ENCODE measurements at regions not wholly inside any gene's neighbourhood (a gene's known extent, or its start where the extent isn't known, plus 50 kb on each side); places are given as distances from the start of the nearest gene placed in this dataset.

GRCh38 chr10:58936364-58936763, 240.1 kb upstream of the PHYHIPL start:
- DNase-seq: no peak

DNA sequence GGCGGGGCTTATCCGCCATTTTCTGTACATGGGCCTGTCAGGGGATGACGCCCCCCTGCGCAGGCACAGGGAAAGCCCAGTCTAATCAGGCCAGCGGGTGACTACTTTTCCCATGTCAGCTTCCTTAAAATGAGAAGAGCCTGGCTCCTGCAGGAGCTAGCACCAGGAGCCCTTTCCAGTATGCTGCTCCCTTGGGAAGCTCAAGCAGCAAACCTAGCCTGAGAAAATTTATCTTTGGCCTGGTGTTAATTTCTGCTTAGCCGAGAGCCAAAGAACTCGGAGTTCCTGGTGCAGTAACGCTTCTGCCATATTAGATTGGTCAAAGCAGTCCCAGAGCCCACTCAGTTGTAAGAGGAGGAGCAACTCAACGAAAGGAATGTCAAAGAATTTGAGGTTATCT, 239.0 kb upstream of the PHYHIPL start:
- DNase-seq: no peak

DNA sequence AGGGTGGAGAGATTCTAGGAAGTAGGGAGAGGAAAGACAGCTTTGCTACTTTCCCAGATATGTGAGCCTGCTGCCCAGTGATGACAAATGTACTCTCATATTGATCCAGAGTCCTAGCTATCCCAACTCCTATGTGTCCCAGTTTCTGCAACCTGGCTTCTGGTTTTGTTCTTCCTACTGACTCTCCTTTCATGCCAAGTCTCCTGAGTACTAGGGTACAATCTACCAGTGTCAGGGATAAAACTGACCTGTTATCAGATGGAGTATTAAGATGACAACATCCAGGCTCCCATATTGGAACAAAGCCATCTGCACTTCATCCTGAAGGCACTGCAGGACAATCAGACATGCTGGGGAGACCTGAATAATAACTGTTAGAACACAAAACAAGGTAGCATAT, 233.7 kb upstream of the PHYHIPL start:
- no peak for DNase-seq

DNA sequence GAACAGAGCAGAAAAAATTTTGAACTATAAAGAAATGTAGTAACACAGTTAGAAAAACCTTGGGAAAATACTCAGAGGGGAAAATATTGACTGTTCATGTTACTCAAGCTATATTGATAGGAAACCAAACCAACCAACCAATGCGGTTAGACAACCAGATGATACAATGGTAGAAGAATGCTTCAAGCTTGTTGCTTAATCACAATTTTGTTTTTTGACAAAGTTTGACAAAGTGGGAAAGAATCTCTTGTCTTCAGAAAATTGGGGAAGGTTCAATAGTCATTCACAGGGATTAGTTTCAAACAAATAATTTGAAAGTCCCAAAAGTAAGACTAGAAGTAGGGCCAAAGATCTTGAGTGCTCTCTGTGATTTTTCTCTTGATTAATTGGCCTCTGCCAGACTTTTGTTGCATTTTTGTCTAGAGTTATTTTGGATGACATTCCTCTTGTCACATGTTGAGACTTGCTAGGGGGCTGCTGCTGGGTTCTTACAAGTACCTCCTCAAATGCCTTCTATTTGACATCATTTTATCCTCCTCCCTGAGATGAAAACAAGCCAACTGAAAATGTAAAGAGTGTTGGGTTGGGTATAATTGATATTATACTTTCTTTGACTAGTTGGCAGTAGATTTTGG, 233.1 kb upstream of the PHYHIPL start:
- no peak for DNase-seq

DNA sequence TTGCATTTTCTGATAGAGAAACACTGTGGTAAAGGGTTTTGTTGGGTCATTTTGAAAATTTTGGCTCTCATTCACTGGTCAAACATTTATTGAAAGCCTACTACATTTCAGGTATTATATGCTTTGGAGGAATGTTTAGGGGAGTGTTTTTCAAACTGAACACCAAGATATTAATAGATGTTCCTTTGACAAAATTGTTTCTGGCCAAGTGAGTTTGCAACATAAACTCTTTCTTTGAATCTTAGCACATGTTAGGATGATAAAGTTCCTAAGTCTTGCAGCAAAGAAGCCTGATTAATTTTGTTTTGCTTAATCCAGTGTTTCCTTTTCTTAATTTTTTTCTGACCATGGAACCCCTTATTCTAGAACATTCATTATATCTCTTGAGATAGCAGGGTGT, 232.5 kb upstream of the PHYHIPL start:
- no peak for DNase-seq

DNA sequence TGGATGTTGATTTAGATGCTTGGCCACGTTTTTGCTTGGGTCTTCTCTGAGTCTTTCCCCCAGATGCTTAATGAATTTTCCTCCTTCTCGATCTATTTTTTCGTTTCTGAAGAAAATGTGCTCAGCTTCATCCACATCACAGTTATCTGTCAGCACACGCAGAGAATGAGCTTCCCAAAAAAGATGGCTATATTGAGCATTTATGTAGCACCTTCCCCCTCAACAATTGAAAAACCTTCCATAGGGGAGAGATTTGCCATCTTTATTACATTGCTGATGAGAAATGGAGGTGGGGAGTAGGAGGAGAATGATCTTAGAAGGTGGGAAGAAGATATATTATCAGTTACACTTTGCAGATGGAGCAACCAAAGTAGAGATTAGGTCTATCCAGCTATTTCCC, 228.1 kb upstream of the PHYHIPL start:
- DNase-seq: no peak

DNA sequence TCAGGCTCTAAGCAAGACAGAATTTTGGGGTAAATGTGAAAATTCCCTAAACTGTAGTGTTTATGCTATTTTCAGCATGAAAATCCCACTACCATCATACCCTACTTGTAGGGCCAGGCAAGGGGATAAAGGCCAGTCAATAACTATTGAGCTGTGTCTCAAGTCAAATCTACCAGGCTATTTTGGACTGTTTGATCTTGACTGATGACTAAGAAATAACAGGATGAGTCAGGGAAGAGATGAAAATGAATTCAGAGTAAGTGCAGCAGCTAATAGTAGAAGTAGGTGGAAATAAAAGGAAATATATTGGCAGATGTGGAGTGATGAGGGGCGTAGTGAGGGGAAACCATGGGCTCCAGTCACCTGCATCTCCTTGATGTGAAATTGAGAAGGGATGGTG, 225.8 kb upstream of the PHYHIPL start:
- no peak for DNase-seq

DNA sequence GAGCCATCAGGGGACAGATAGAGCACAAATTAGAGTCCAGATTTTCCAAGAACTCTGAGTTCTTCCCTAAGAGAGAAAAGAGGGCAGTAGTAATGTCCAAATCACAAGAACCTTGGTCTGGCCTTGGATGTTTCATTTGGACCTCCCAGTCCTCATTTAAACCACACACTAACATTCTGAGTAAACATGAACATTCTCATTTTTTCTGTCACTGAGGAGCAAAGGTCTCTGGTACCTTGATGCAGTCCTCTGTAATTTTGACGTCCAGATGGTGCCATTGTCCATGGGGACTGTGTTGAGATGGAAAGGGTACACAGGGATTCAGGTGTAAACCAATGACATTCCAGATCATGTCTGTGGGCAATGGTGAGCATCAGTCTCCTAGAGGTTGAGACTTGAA, 225.4 kb upstream of the PHYHIPL start:
- no peak for DNase-seq

DNA sequence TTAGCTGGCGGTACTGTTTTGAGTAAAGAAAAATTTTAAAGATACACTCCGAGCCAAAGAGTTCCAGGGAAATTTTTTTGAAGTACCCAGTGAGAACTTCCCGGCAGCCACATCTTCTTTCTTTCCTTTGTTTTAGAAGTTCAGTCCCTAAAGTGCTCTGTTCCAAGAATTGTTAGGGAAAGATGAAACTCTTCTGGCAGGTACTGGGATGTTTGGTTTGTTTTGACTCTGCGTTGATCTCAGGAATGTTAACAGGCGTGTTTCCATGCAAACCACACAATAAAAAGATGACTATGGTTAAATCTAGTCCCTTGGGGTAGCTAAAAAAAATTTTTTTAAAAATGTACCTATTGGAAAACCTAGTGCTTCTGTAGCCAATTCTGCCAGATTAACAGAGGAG, 224.7 kb upstream of the PHYHIPL start:
- DNase-seq: no peak

DNA sequence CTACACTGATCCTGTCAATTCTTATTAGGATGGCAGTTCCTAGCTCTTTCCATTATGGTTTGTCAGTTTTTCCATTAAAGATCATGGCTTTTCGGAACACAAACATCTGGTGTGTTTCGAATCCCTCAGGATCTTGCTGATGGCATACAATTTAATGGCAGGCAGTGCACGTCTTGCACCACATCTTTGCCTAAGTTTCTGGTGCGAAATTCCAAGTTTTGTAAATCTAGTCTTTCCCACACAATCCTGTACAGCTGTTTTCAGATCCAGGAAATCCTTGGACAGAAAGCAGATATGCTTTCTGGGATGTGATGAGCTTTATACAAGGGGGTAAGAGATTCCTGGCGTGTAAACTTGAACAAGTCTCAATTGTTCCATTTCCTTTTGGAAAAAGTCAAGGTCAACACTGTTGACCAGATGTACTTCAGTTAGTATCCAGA, 224.3 kb upstream of the PHYHIPL start:
- no peak for DNase-seq

- DNase-seq: no peak
These were observed 223.5 kb upstream of the PHYHIPL start for GRCh38 chr10:58952747-58953466.

DNA sequence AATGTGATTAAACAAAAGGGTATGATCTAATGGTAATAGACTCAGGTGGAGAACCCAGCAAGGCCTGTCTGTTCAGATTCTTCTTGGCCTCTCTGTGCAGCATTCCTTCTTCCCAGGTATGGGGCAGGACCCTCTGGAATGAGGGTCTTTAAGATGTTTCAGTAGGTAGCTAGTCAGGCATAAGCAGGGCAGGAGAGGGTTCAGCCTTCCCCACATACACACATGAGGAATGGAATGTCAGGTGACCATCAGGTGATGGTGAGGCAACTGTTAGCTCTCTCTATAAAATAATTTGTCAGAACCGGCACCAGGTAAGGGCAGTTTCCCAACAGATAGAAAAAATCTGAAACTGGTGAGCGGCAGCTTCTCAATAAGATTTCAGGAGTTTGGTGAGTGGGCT, 222.3 kb upstream of the PHYHIPL start:
- no peak for DNase-seq

GRCh38 chr10:58955615-58956014, 220.8 kb upstream of the PHYHIPL start:
- DNase-seq: no peak

DNA sequence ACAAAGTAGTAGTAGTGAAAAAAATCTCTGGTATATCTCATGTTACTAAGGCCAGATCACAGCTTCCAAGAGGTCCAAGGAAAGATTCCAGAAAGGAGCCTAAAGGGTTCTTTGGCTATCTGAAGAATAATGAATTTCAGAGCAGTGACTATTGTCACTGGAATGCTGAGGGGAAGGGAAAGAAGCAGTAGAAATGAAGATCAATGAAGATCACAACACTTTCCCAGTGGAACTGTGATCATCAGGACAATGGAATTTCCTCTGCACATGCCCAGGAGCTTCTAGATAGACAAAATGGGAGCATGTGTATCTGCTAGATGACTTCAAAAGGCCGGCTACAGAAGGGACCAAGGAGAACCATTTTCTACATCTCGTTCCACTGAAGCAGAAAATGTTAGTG, 219.5 kb upstream of the PHYHIPL start:
- no peak for DNase-seq

GRCh38 chr10:58957517-58957916, 218.9 kb upstream of the PHYHIPL start:
- DNase-seq: no peak

GRCh38 chr10:58963101-58963534, 213.3 kb upstream of the PHYHIPL start:
- DNase-seq: no peak

- DNase-seq: no peak
These were observed 212.7 kb upstream of the PHYHIPL start for GRCh38 chr10:58963723-58964124.

GRCh38 chr10:58965855-58966254, 210.6 kb upstream of the PHYHIPL start:
- DNase-seq: no peak

GRCh38 chr10:58967551-58968388, 208.7 kb upstream of the PHYHIPL start:
- peak; percentile 5 to 18 for DNase-seq

DNA sequence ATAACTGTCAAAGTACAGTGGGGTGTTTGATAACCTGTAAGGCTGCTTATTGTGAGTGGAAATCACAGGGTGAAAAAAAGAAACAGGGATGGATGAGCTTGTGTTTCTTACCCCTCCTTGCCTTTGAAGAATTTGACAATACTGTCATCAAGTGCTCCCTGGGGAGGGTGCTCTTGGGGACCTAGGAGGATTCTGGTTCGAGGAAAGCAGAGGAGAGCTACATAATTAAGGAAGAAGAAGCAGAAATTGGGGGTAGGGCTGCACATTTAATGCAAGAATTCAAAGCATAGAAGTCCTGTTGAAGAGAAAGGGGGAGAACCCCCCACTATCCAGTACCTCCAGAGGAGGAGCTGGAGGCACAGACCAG, 208.1 kb upstream of the PHYHIPL start:
- DNase-seq: no peak

- DNase-seq: no peak
These were observed 206.9 kb upstream of the PHYHIPL start for GRCh38 chr10:58969576-58969975.

- DNase-seq: no peak
These were observed 206.1 kb upstream of the PHYHIPL start for GRCh38 chr10:58970160-58970915.

- no peak for DNase-seq
These were observed 205.2 kb upstream of the PHYHIPL start for GRCh38 chr10:58971211-58971610.
